ENCODE measurements at regions not wholly inside any gene's neighbourhood (a gene's known extent, or its start where the extent isn't known, plus 50 kb on each side); places are given as distances from the start of the nearest gene placed in this dataset.
"Not testable (repeated sequence)": the region's sequence is repeated elsewhere in the genome, so short reads cannot be mapped to it uniquely, and the experiment has no call there.

- no peak for DNase-seq (ENCODE audit: low spot score)
These were observed 102.8 kb upstream of the SEC14L1 start for GRCh38 chr17:77037943-77038342.

GRCh38 chr17:77038884-77039555 is 101.7 kb upstream of the SEC14L1 start:
- DNase-seq (ENCODE audit: low spot score), result no peak

- DNase-seq (ENCODE audit: low spot score), result no peak
These were observed 98.1 kb upstream of the SEC14L1 start for GRCh38 chr17:77042476-77043231.

GRCh38 chr17:77045441-77046041 is 95.2 kb upstream of the SEC14L1 start:
- DNase-seq (ENCODE audit: low spot score), result no peak

GRCh38 chr17:77049440-77049839 is 91.3 kb upstream of the SEC14L1 start:
- no peak for DNase-seq (ENCODE audit: low spot score)

GRCh38 chr17:77050901-77051300 is 89.9 kb upstream of the SEC14L1 start:
- DNase-seq (ENCODE audit: low spot score), result not testable (repeated sequence)

- DNase-seq (ENCODE audit: low spot score), result no peak
These were observed 85.8 kb upstream of the SEC14L1 start for GRCh38 chr17:77054936-77055335.

- no peak for DNase-seq (ENCODE audit: low spot score)
These were observed 85.3 kb upstream of the SEC14L1 start for GRCh38 chr17:77055453-77055852.

- no peak for DNase-seq (ENCODE audit: low spot score)
These were observed 82.8 kb upstream of the SEC14L1 start for GRCh38 chr17:77058016-77058415.

- no peak for DNase-seq (ENCODE audit: low spot score)
These were observed 79.1 kb upstream of the SEC14L1 start for GRCh38 chr17:77061669-77062068.

GRCh38 chr17:77064598-77064997 is 76.2 kb upstream of the SEC14L1 start:
- no peak for DNase-seq (ENCODE audit: low spot score)

GRCh38 chr17:77066165-77066564 is 74.6 kb upstream of the SEC14L1 start:
- no peak for DNase-seq (ENCODE audit: low spot score)

- peak; percentile 75 for DNase-seq (ENCODE audit: low spot score)
These were observed 73.9 kb upstream of the SEC14L1 start for GRCh38 chr17:77066726-77067409.

GRCh38 chr17:77068915-77069314 is 71.9 kb upstream of the SEC14L1 start:
- DNase-seq (ENCODE audit: low spot score), result no peak

GRCh38 chr17:77070888-77071279 is 69.9 kb upstream of the SEC14L1 start:
- DNase-seq (ENCODE audit: low spot score), result no peak

- no peak for DNase-seq (ENCODE audit: low spot score)
These were observed 68.8 kb upstream of the SEC14L1 start for GRCh38 chr17:77071925-77072490.

GRCh38 chr17:77072670-77073069 is 68.1 kb upstream of the SEC14L1 start:
- no peak for DNase-seq (ENCODE audit: low spot score)

GRCh38 chr17:77074681-77075080 is 66.1 kb upstream of the SEC14L1 start:
- DNase-seq (ENCODE audit: low spot score), result no peak

- DNase-seq (ENCODE audit: low spot score), result no peak
These were observed 64.5 kb upstream of the SEC14L1 start for GRCh38 chr17:77076124-77076830.

GRCh38 chr17:77083531-77083930 is 57.2 kb upstream of the SEC14L1 start:
- no peak for DNase-seq (ENCODE audit: low spot score)

GRCh38 chr17:77085926-77086432 is 54.8 kb upstream of the SEC14L1 start:
- DNase-seq (ENCODE audit: low spot score), result no peak

Measured in AG08396 (cell line).